Cardiac muscle cell (in vitro differentiated cells and primary cell): ENCODE measurements at regions not wholly inside any gene's neighbourhood (a gene's known extent, or its start where the extent isn't known, plus 50 kb on each side); places are given as distances from the start of the nearest gene placed in this dataset.

ENCODE experiments used
- DNase-seq, 2 donors: peaks; one replicate each; pipeline versions ENCODE4 v3.0.0 to v3.0.0-alpha.2; 2010 to 2017; ENCODE audit warnings: low read depth in 1 of 2, low spot score in 1 of 2
- H3K27ac ChIP-seq: fragments of 200-600 bp; sonication (generic); 2 replicates; pipeline ENCODE4 v1.5.1; 2016
- H3K27me3 ChIP-seq: fragments of 200-600 bp; sonication (generic); 2 replicates; pipeline ENCODE4 v1.6.0; 2016; ENCODE audit warnings: control low read depth
- H3K36me3 ChIP-seq: fragments of 200-600 bp; sonication (generic); 2 replicates; pipeline ENCODE4 v1.5.1; 2016; ENCODE audit warnings: control low read depth
- H3K4me1 ChIP-seq: fragments of 200-600 bp; sonication (generic); 2 replicates; pipeline ENCODE4 v1.8.1; 2017; ENCODE audit warnings: low read depth, mild to moderate bottlenecking, mixed run types
- H3K4me3 ChIP-seq: fragments of 200-600 bp; sonication (generic); 2 replicates; pipeline ENCODE4 v1.5.1; 2016; ENCODE audit warnings: mild to moderate bottlenecking
- H3K9me3 ChIP-seq: fragments of 200-600 bp; sonication (generic); 2 replicates; pipeline ENCODE4 v1.5.1; 2017; ENCODE audit warnings: low read depth, mild to moderate bottlenecking, control low read depth
- TF ChIP-seq, protein P1 (sequence below): IDR thresholded peaks from 2 replicates; pipeline ENCODE4 v1.5.1; 2012; ENCODE audit warnings: low read depth, mild to moderate bottlenecking, low read length

DNA sequence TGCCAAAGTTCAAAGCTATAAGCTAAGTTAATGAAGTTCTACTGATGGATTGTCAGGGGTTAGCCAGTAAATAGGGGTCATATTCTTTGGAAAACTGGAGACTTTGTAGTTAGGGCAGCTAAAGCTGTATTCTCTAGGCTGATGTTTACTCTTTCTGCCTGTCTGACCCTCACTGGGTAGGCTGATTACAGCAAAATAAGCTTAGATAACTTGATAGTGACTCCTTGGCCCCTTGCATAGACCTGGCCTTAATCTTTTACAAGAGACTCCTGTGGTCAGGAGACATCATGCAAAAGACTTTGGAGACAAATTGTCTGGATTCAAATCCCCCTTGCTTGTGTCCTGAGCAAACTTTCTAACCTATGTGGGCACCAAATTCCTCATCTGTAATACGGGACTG lies 314.4 kb upstream of the MSX2 start:
- Histone ChIP-seq H3K4me3 (no peak overlapping the region), H3K36me3 (no peaks in the 10 kb centered on the region), H3K9me3 (no peaks in the 10 kb centered on the region), H3K27ac (no peak overlapping the region), H3K4me1 (peaks cover 7% of the 10 kb centered on the region), H3K27me3 (no peaks in the 10 kb centered on the region)
- no peak for DNase-seq
- TF ChIP-seq, protein P1, sequence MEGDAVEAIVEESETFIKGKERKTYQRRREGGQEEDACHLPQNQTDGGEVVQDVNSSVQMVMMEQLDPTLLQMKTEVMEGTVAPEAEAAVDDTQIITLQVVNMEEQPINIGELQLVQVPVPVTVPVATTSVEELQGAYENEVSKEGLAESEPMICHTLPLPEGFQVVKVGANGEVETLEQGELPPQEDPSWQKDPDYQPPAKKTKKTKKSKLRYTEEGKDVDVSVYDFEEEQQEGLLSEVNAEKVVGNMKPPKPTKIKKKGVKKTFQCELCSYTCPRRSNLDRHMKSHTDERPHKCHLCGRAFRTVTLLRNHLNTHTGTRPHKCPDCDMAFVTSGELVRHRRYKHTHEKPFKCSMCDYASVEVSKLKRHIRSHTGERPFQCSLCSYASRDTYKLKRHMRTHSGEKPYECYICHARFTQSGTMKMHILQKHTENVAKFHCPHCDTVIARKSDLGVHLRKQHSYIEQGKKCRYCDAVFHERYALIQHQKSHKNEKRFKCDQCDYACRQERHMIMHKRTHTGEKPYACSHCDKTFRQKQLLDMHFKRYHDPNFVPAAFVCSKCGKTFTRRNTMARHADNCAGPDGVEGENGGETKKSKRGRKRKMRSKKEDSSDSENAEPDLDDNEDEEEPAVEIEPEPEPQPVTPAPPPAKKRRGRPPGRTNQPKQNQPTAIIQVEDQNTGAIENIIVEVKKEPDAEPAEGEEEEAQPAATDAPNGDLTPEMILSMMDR = no peak

DNA sequence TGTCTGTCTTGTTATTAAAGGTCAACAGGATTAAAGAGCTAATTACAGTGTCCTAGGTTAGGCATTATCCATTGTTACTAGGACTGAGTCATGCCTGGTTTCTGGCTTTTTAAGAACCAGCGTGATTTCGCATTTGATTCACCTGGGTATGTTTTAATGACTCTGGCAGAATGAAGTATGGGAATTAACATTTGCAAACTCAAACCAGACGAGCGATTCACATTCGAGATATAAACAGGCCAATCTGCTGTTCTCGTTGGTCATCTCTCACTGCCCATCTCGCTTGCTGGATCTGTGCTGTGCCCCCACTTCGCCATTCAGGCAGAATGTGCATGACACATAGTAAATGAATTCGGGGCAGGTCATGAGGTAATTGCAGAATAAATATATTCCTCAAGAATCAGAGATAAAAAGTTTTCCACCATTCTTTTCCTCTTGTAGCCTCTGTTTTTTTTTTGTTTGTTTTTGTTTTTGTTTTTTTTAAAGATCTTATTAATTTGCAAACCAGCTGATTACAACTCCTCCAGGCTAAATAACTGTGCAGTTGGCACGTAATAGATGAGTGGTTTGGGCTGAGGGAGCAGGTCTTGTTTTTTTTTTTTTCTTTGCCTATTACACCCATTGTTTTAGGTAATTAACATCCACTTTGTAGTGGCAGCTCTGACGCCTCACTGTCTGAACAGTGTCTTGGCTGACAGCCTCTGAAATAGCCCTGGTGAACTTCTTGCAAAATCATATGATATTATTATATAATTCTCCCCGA lies 313.5 kb upstream of the MSX2 start:
- H3K27me3 ChIP-seq = no peaks in the 10 kb centered on the region
- H3K36me3 ChIP-seq = no peaks in the 10 kb centered on the region
- TF ChIP-seq, protein P1 = no peak
- no peaks in the 10 kb centered on the region for H3K9me3 ChIP-seq
- H3K27ac ChIP-seq = no peak overlapping the region
- no peak overlapping the region for H3K4me3 ChIP-seq
- H3K4me1 ChIP-seq = peaks cover 7% of the 10 kb centered on the region
- no peak for DNase-seq

DNA sequence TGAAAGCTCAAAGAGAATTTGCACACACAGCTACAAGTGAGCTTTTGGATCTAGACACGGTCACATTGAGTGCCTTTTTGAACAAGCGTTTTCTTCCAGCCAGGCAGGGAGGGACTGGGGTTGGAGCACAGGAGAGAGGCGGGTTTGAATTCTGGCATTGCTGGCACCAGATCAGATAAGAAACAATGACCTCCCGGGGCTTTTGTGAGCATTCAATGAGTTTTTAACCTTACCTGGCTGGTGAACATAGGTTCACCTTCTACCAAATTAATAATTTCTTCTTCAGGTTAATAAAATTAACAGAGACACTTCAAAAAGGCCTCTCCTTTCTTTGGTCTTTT lies 312.9 kb upstream of the MSX2 start:
- TF ChIP-seq, protein P1 = no peak
- H3K27ac ChIP-seq = no peak overlapping the region

DNA sequence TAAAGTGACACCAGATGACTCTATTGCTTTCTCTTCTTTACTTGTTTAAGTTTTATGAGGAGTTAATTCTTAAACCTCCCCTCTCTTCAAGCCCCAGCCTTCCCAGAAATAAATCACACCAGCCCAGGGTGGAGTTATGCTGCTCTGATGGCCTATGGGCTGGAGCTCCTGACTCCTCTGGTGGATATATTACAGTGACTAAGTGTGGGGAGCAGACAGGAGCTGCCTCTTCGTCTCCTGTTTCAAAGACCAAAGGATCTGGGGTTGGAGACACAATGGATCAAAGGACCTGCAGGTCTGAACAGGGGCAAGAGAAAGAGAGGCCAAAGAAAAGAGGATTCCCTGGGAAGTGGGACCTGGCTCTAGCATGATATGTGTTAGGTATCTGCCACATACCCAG lies 312.0 kb upstream of the MSX2 start:
- Histone ChIP-seq H3K4me1 (peaks cover 7% of the 10 kb centered on the region), H3K36me3 (no peaks in the 10 kb centered on the region), H3K9me3 (no peaks in the 10 kb centered on the region), H3K4me3 (no peak overlapping the region), H3K27me3 (no peaks in the 10 kb centered on the region), H3K27ac (no peak overlapping the region)
- TF ChIP-seq, protein P1 = no peak
- no peak for DNase-seq

More for the DNA sequence above, 312.9 kb upstream of the MSX2 start:
- Histone ChIP-seq H3K27me3 (no peaks in the 10 kb centered on the region), H3K9me3 (no peaks in the 10 kb centered on the region), H3K4me1 (peaks cover 7% of the 10 kb centered on the region), H3K36me3 (no peaks in the 10 kb centered on the region), H3K4me3 (no peak overlapping the region)
- DNase-seq = no peak

DNA sequence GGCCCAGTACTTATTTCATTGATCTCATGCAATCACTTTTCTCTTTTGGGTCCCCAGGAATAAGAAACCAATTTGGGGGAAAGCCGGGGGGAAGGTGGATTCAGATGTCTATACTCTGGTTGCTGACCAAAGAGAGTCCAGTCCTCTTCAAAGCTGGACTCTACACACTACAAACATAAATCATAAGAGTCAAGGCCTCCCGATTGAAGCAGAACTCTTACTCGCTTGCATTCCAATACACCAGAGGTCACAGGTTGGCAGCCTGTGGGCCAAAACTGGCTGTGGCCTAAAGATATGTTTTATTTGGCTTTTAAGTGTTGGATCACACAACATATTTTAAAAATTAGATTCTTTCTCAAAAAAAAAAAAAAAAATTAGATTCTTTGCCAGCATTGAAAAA lies 311.4 kb upstream of the MSX2 start:
- no peaks in the 10 kb centered on the region for H3K27me3 ChIP-seq
- DNase-seq = no peak
- no peak overlapping the region for H3K27ac ChIP-seq
- H3K4me3 ChIP-seq = no peak overlapping the region
- TF ChIP-seq, protein P1 = no peak
- H3K36me3 ChIP-seq = no peaks in the 10 kb centered on the region
- no peaks in the 10 kb centered on the region for H3K9me3 ChIP-seq
- H3K4me1 ChIP-seq = peaks cover 7% of the 10 kb centered on the region
